ENCODE measurements at regions not wholly inside any gene's neighbourhood (a gene's known extent, or its start where the extent isn't known, plus 50 kb on each side); places are given as distances from the start of the nearest gene placed in this dataset.

- no peaks in the 10 kb centered on the region for H3K27me3 ChIP-seq (ENCODE audit: low read length)
- H2AFZ ChIP-seq (ENCODE audit: low read length) = no peak overlapping the region
- H3K4me1 ChIP-seq (ENCODE audit: low read length) = peaks cover 54% of the 10 kb centered on the region
- no peak overlapping the region for H3K9ac ChIP-seq (ENCODE audit: low read length)
- H3K27ac ChIP-seq (ENCODE audit: low read length) = no peak overlapping the region
- H4K20me1 ChIP-seq (ENCODE audit: insufficient read depth, low read depth, low read length) = no peaks in the 10 kb centered on the region
- no peak overlapping the region for H3K4me3 ChIP-seq (ENCODE audit: low read length)
- no peaks in the 10 kb centered on the region for H3K36me3 ChIP-seq (ENCODE audit: insufficient read depth, low read length)
- no peaks in the 10 kb centered on the region for H3K9me2 ChIP-seq (replicated peaks; ENCODE audit: insufficient read depth, low read length)
- H3K9me3 ChIP-seq (ENCODE audit: low read length) = no peaks in the 10 kb centered on the region
- H3K79me2 ChIP-seq (ENCODE audit: low read length) = no peaks in the 10 kb centered on the region
- H3K4me2 ChIP-seq (ENCODE audit: low read depth, low read length, poor library complexity, severe bottlenecking) = peak overlapping the region; percentile 43
- DNase-seq = no peak
Measured at GRCh38 chr12:67451206-67451605, 182.0 kb downstream of the CAND1 start.

- H3K4me3 ChIP-seq (ENCODE audit: low read length) = no peak overlapping the region
- no peaks in the 10 kb centered on the region for H3K27me3 ChIP-seq (ENCODE audit: low read length)
- peak; percentile 84 for DNase-seq
- H3K27ac ChIP-seq (ENCODE audit: low read length) = no peak overlapping the region
- no peak overlapping the region for H3K9ac ChIP-seq (ENCODE audit: low read length)
- H4K20me1 ChIP-seq (ENCODE audit: insufficient read depth, low read depth, low read length) = no peaks in the 10 kb centered on the region
- H3K4me2 ChIP-seq (ENCODE audit: low read depth, low read length, poor library complexity, severe bottlenecking) = peak overlapping the region; percentile 43
- H3K9me2 ChIP-seq (replicated peaks; ENCODE audit: insufficient read depth, low read length) = no peaks in the 10 kb centered on the region
- no peaks in the 10 kb centered on the region for H3K36me3 ChIP-seq (ENCODE audit: insufficient read depth, low read length)
- H3K4me1 ChIP-seq (ENCODE audit: low read length) = peaks cover 64% of the 10 kb centered on the region
- H3K79me2 ChIP-seq (ENCODE audit: low read length) = no peaks in the 10 kb centered on the region
- no peaks in the 10 kb centered on the region for H3K9me3 ChIP-seq (ENCODE audit: low read length)
- H2AFZ ChIP-seq (ENCODE audit: low read length) = peak overlapping the region; percentile 24; the same call in 1 of the 2 replicates
Measured at GRCh38 chr12:67452119-67452805, 183.1 kb downstream of the CAND1 start.

GRCh38 chr12:67453191-67453590, 184.0 kb downstream of the CAND1 start:
- Histone ChIP-seq H3K4me3 (ENCODE audit: low read length) (no peak overlapping the region), H3K79me2 (ENCODE audit: low read length) (no peaks in the 10 kb centered on the region), H3K9me3 (ENCODE audit: low read length) (no peaks in the 10 kb centered on the region), H3K27me3 (ENCODE audit: low read length) (no peaks in the 10 kb centered on the region), H3K9me2 (replicated peaks; ENCODE audit: insufficient read depth, low read length) (no peaks in the 10 kb centered on the region), H4K20me1 (ENCODE audit: insufficient read depth, low read depth, low read length) (no peaks in the 10 kb centered on the region), H3K4me2 (ENCODE audit: low read depth, low read length, poor library complexity, severe bottlenecking) (no peak overlapping the region), H3K27ac (ENCODE audit: low read length) (no peak overlapping the region), H3K4me1 (ENCODE audit: low read length) (peaks cover 72% of the 10 kb centered on the region), H3K36me3 (ENCODE audit: insufficient read depth, low read length) (no peaks in the 10 kb centered on the region), H3K9ac (ENCODE audit: low read length) (no peak overlapping the region), H2AFZ (ENCODE audit: low read length) (no peak overlapping the region)
- DNase-seq = no peak

- Histone ChIP-seq H3K4me2 (ENCODE audit: low read depth, low read length, poor library complexity, severe bottlenecking) (no peak overlapping the region), H3K9me3 (ENCODE audit: low read length) (no peaks in the 10 kb centered on the region), H3K9ac (ENCODE audit: low read length) (no peak overlapping the region), H3K4me3 (ENCODE audit: low read length) (no peak overlapping the region), H3K4me1 (ENCODE audit: low read length) (peaks cover 53% of the 10 kb centered on the region), H3K79me2 (ENCODE audit: low read length) (no peaks in the 10 kb centered on the region), H3K27me3 (ENCODE audit: low read length) (no peaks in the 10 kb centered on the region), H3K27ac (ENCODE audit: low read length) (no peak overlapping the region), H3K9me2 (replicated peaks; ENCODE audit: insufficient read depth, low read length) (no peaks in the 10 kb centered on the region), H2AFZ (ENCODE audit: low read length) (no peak overlapping the region), H3K36me3 (ENCODE audit: insufficient read depth, low read length) (no peaks in the 10 kb centered on the region), H4K20me1 (ENCODE audit: insufficient read depth, low read depth, low read length) (no peaks in the 10 kb centered on the region)
- no peak for DNase-seq
Measured at GRCh38 chr12:67455236-67455635, 186.1 kb downstream of the CAND1 start.

GRCh38 chr12:67456431-67456901, 187.3 kb downstream of the CAND1 start:
- Histone ChIP-seq H3K27ac (ENCODE audit: low read length) (no peak overlapping the region), H3K4me2 (ENCODE audit: low read depth, low read length, poor library complexity, severe bottlenecking) (peak overlapping the region; percentile 56)

GRCh38 chr12:67457136-67457535, 188.0 kb downstream of the CAND1 start:
- DNase-seq = no peak
- Histone ChIP-seq H3K4me2 (ENCODE audit: low read depth, low read length, poor library complexity, severe bottlenecking) (peak overlapping the region; percentile 56), H3K27ac (ENCODE audit: low read length) (no peak overlapping the region), H3K9me2 (replicated peaks; ENCODE audit: insufficient read depth, low read length) (no peaks in the 10 kb centered on the region), H3K4me1 (ENCODE audit: low read length) (peaks cover 34% of the 10 kb centered on the region), H3K36me3 (ENCODE audit: insufficient read depth, low read length) (no peaks in the 10 kb centered on the region), H3K9ac (ENCODE audit: low read length) (no peak overlapping the region), H3K4me3 (ENCODE audit: low read length) (no peak overlapping the region), H3K27me3 (ENCODE audit: low read length) (no peaks in the 10 kb centered on the region), H2AFZ (ENCODE audit: low read length) (no peak overlapping the region), H3K9me3 (ENCODE audit: low read length) (no peaks in the 10 kb centered on the region), H3K79me2 (ENCODE audit: low read length) (no peaks in the 10 kb centered on the region), H4K20me1 (ENCODE audit: insufficient read depth, low read depth, low read length) (no peaks in the 10 kb centered on the region)

More at GRCh38 chr12:67456431-67456901, 187.3 kb downstream of the CAND1 start:
- H3K4me1 ChIP-seq (ENCODE audit: low read length) = peaks cover 41% of the 10 kb centered on the region
- no peaks in the 10 kb centered on the region for H3K79me2 ChIP-seq (ENCODE audit: low read length)
- no peaks in the 10 kb centered on the region for H4K20me1 ChIP-seq (ENCODE audit: insufficient read depth, low read depth, low read length)
- H3K36me3 ChIP-seq (ENCODE audit: insufficient read depth, low read length) = no peaks in the 10 kb centered on the region
- no peak overlapping the region for H3K9ac ChIP-seq (ENCODE audit: low read length)
- H2AFZ ChIP-seq (ENCODE audit: low read length) = no peak overlapping the region
- DNase-seq = peak; percentile 75
- H3K27me3 ChIP-seq (ENCODE audit: low read length) = no peaks in the 10 kb centered on the region
- H3K9me3 ChIP-seq (ENCODE audit: low read length) = no peaks in the 10 kb centered on the region
- H3K4me3 ChIP-seq (ENCODE audit: low read length) = no peak overlapping the region
- no peaks in the 10 kb centered on the region for H3K9me2 ChIP-seq (replicated peaks; ENCODE audit: insufficient read depth, low read length)

- Histone ChIP-seq H2AFZ (ENCODE audit: low read length) (no peak overlapping the region), H3K9me3 (ENCODE audit: low read length) (no peaks in the 10 kb centered on the region), H3K79me2 (ENCODE audit: low read length) (no peaks in the 10 kb centered on the region), H4K20me1 (ENCODE audit: insufficient read depth, low read depth, low read length) (no peaks in the 10 kb centered on the region), H3K4me2 (ENCODE audit: low read depth, low read length, poor library complexity, severe bottlenecking) (peak overlapping the region; percentile 56), H3K9ac (ENCODE audit: low read length) (no peak overlapping the region), H3K27me3 (ENCODE audit: low read length) (no peaks in the 10 kb centered on the region), H3K9me2 (replicated peaks; ENCODE audit: insufficient read depth, low read length) (no peaks in the 10 kb centered on the region), H3K4me3 (ENCODE audit: low read length) (no peak overlapping the region), H3K36me3 (ENCODE audit: insufficient read depth, low read length) (no peaks in the 10 kb centered on the region), H3K4me1 (ENCODE audit: low read length) (peaks cover 26% of the 10 kb centered on the region), H3K27ac (ENCODE audit: low read length) (no peak overlapping the region)
- peak; percentile 72 for DNase-seq
Measured at GRCh38 chr12:67457778-67458665, 188.9 kb downstream of the CAND1 start.

GRCh38 chr12:67459173-67459572, 189.4 kb upstream of the DYRK2 start:
- Histone ChIP-seq H3K4me3 (ENCODE audit: low read length) (no peak overlapping the region), H3K27me3 (ENCODE audit: low read length) (0 out of 2 replicates have a peak, but pooled peaks cover 2% of the 10 kb centered on the region), H3K9me2 (replicated peaks; ENCODE audit: insufficient read depth, low read length) (no peaks in the 10 kb centered on the region), H3K4me1 (ENCODE audit: low read length) (peaks cover 24% of the 10 kb centered on the region), H3K79me2 (ENCODE audit: low read length) (no peaks in the 10 kb centered on the region), H3K27ac (ENCODE audit: low read length) (no peak overlapping the region), H3K4me2 (ENCODE audit: low read depth, low read length, poor library complexity, severe bottlenecking) (no peak overlapping the region), H4K20me1 (ENCODE audit: insufficient read depth, low read depth, low read length) (no peaks in the 10 kb centered on the region), H3K9ac (ENCODE audit: low read length) (no peak overlapping the region), H3K36me3 (ENCODE audit: insufficient read depth, low read length) (no peaks in the 10 kb centered on the region), H3K9me3 (ENCODE audit: low read length) (no peaks in the 10 kb centered on the region), H2AFZ (ENCODE audit: low read length) (no peak overlapping the region)
- DNase-seq = no peak
